Fibroblast of pulmonary artery (primary cell): ENCODE measurements at regions not wholly inside any gene's neighbourhood (a gene's known extent, or its start where the extent isn't known, plus 50 kb on each side); places are given as distances from the start of the nearest gene placed in this dataset.

Source experiments
- DNase-seq: peaks from one replicate; pipeline ENCODE4 v3.0.0-alpha.2; 2010; ENCODE audit warnings: low read depth
- H3K4me3 ChIP-seq: replicated peaks from 2 replicates; pipeline ENCODE4 v1.5.1; 2011; ENCODE audit warnings: low read depth, mild to moderate bottlenecking, control low read depth, low read length, moderate library complexity
- TF ChIP-seq, protein P1 (sequence below): IDR thresholded peaks from 2 replicates; pipeline ENCODE4 v1.5.1; 2011; ENCODE audit warnings: mild to moderate bottlenecking, control low read depth, low read length, inconsistent platforms; ENCODE audit errors: missing control alignments

DNA sequence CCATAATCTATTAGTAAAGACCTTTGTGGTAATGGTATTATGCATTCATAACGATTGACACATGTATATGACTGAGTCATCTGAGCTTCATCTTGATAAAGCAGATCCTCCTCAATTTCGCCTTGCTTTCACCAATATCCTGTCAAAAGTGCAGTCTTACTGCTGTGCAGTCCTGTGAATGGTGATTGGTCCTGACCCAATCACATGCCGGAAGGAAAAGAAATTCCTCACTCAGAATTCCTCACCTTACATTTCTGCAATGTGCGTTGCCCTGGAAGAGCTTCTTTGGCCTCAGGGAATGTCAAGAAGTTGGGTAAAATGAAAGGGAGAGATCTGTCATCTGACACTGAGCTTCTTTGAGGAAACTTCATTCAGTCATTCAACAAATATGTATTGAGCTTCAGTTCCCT is 121.0 kb upstream of the TSPAN2 start:
- DNase-seq: no peak
- TF ChIP-seq, protein P1, sequence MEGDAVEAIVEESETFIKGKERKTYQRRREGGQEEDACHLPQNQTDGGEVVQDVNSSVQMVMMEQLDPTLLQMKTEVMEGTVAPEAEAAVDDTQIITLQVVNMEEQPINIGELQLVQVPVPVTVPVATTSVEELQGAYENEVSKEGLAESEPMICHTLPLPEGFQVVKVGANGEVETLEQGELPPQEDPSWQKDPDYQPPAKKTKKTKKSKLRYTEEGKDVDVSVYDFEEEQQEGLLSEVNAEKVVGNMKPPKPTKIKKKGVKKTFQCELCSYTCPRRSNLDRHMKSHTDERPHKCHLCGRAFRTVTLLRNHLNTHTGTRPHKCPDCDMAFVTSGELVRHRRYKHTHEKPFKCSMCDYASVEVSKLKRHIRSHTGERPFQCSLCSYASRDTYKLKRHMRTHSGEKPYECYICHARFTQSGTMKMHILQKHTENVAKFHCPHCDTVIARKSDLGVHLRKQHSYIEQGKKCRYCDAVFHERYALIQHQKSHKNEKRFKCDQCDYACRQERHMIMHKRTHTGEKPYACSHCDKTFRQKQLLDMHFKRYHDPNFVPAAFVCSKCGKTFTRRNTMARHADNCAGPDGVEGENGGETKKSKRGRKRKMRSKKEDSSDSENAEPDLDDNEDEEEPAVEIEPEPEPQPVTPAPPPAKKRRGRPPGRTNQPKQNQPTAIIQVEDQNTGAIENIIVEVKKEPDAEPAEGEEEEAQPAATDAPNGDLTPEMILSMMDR: no peak
- no peak overlapping the region for H3K4me3 ChIP-seq

DNA sequence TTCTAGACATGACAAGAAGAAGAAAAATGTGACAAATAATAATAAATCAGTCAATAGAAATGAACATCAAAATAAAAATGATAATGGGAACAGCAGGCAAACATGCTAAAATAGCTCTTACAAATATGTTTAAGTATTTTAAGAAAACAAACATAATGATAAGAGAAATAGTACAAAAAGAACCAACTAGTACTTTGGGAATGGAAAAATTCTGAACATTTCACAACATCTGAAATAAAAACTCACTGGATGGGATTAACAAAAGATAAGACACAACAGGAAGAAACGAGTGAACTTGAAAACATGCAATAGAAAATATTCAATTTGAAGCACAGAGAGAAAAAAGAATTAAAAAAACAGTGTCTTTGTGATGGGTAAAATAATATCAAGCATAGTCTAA is 115.2 kb upstream of the TSPAN2 start:
- TF ChIP-seq, protein P1: no peak
- DNase-seq: peak; percentile 42
- H3K4me3 ChIP-seq: no peak overlapping the region

DNA sequence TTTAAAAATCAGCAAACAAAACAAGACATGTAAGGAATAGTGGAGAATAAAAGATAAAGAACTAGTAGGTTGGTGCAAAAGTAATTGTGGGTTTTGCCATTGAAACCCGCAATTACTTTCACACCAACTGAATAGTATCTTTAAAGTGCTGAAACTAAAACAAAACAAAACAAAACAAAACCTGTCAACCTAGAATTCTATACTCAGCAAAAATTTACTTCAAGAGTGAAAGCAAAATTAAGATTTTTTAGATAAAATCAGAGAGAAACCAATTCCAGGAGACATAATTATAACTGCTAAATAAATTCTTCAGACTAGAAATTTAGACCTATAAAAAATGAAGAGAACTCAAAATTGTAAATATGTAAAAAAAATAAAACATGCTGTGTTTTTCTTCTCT is 114.0 kb upstream of the TSPAN2 start:
- no peak overlapping the region for H3K4me3 ChIP-seq
- TF ChIP-seq, protein P1: no peak
- DNase-seq: no peak

DNA sequence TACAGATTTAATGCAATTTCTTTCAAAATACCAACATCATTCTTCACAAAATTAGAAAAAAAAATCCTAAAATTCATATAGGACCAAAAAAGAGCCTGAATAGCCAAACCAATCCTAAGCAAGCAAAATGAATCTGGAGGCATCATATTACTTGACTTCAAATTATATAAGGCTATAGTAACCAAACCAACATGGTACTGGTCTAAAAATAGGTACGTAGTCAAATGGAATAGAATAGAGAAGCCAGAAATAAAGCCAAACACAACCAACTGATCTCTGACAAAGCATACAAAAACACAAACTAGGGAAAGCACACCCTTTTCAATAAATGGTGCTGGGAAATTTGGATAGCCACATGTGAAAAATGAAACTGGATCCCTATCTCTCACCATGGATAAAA is 112.3 kb upstream of the TSPAN2 start:
- TF ChIP-seq, protein P1: no peak

DNA sequence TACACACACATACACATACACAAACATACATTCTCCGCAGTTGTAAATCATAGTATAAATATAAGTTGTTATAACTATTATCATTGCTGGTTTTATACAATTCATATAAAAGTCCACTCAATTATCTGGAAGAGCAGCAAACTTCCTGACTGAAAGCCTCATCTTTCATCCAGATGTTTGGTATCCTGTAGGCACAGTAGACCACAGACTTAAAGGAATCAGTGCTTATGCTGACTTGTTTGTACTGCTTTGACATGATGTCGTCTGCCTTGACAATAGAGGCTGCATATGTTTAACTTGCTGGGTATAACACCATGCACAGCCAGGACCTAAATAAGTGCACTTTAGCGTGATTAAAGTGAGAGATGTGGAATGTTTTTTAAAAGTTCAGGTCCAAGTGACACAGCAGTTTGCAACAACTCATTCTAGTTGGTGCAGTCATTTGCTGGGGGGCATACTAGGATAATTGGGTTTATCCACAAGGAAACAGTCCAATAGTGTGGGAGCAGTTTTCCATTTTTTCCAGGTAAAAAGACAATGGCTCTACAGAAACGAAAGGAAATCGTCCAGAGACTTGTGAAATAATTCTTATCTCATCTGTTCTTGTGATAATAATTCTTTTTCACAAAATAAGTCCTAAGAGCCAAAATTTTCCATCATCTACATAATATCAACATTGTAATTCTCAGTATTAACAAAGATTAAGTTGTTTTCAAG is 110.3 kb upstream of the TSPAN2 start:
- DNase-seq: peak; percentile 49
- TF ChIP-seq, protein P1: no peak
- H3K4me3 ChIP-seq: no peak overlapping the region

More for the DNA sequence above, 112.3 kb upstream of the TSPAN2 start:
- H3K4me3 ChIP-seq: no peak overlapping the region
- DNase-seq: no peak

DNA sequence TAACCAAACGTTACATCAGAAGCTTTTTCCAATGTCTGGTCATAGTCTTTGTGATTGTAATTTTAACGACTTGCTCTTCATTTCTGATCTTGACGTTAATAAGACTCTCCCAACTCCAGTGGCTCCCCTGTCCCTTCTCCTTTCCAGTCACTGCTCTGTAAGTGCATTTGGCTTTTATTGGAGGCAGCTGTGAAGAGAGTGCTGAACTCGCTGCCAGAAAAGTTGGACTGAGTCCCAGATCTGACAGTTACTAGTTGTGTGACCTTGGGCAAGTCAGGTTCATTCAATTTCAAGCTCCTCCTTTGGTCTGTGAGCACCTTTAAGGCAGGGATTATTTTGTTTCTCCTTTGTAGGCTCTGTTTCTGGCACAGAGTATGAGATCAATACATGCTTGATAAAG is 109.6 kb upstream of the TSPAN2 start:
- DNase-seq: peak; percentile 64
- no peak overlapping the region for H3K4me3 ChIP-seq
- TF ChIP-seq, protein P1: no peak

DNA sequence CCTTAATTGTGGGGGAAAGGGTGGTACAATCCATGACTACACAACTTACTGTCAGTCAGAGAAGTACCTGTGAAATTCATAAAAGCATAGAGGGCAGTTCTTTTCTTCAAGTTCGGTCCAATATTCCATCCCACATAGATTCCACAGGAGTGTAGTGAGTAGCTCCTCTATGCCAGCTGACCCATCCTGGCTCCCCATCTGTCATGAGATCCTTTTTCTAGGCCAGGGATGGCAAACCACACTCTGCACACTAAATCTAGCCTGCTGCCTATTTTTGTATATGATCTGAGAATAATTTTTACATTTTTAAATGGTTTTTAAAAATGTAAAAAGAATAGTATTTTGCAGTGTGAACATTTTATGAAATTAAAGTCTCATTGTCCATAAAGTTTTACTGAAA is 107.0 kb upstream of the TSPAN2 start:
- TF ChIP-seq, protein P1: no peak
- no peak overlapping the region for H3K4me3 ChIP-seq
- DNase-seq: no peak
